SK-N-SH (cell line): ENCODE measurements at regions not wholly inside any gene's neighbourhood (a gene's known extent, or its start where the extent isn't known, plus 50 kb on each side); places are given as distances from the start of the nearest gene placed in this dataset.

Experiments
- CTCF ChIA-PET: fragments of 300-600, 350-600 bp; formaldehyde crosslinking; extraction: SDS; loops from one replicate; lab custom pipeline; 2021; lab: Yijun Ruan, JAX
- POLR2A ChIA-PET: fragments of 350-600 bp; sonication (Branson Sonifier 250); formaldehyde crosslinking; extraction: SDS; loops from one replicate; lab custom pipeline; 2020; ENCODE audit warnings: antibody characterized with exemption, inconsistent platforms; lab: Yijun Ruan, JAX
- DNase-seq: peaks from one replicate; pipeline ENCODE4 v3.0.0; 2012
- H2AFZ ChIP-seq: fragments of 200-600 bp; sonication (generic); 2 replicates; pipeline ENCODE4 v1.8.1; 2016; ENCODE audit warnings: antibody characterized with exemption, mild to moderate bottlenecking, low read depth
- H3F3A ChIP-seq: fragments of 200-600 bp; sonication (generic); replicated peaks from 2 replicates; pipeline ENCODE3; 2016; ENCODE audit warnings: antibody characterized with exemption, mild to moderate bottlenecking; ENCODE audit not compliant: insufficient read depth
- H3K27ac ChIP-seq, 2 experiments: fragments of 200-500 bp in 1 of 2; fragments of 200-600 bp in 1 of 2; sonication (Bioruptor generic) in 1 of 2; sonication (generic), shearing (Covaris generic) in 1 of 2; 2 replicates each; pipeline versions ENCODE4 v1.5.1 to v1.6.1; 2014 to 2016; ENCODE audit warnings: low read depth in 2 of 2, inconsistent platforms in 1 of 2, low read length in 1 of 2, mild to moderate bottlenecking in 1 of 2, mixed read lengths in 1 of 2
- H3K27me3 ChIP-seq: fragments of 200-600 bp; sonication (generic), shearing (Covaris generic); 2 replicates; pipeline ENCODE4 v1.6.1; 2016; ENCODE audit warnings: mixed run types; ENCODE audit not compliant: insufficient read depth
- H3K36me3 ChIP-seq, 2 experiments: fragments of 200-500 bp in 1 of 2; fragments of 200-600 bp in 1 of 2; sonication (Bioruptor generic) in 1 of 2; sonication (generic) in 1 of 2; replicated peaks in 1 of 2; 2 replicates each; pipeline versions ENCODE3 to v1.5.1; 2014 to 2016; ENCODE audit warnings: low read length in 1 of 2, mild to moderate bottlenecking in 1 of 2; ENCODE audit not compliant: insufficient read depth in 2 of 2, control insufficient read depth in 1 of 2
- H3K4me1 ChIP-seq, 2 experiments: fragments of 200-500 bp in 1 of 2; fragments of 200-600 bp in 1 of 2; sonication (Bioruptor generic) in 1 of 2; sonication (generic), shearing (Covaris generic) in 1 of 2; 2 replicates each; pipeline versions ENCODE4 v1.5.1 to v1.6.1; 2014 to 2016; ENCODE audit warnings: low read depth in 1 of 2, low read length in 1 of 2, mixed run types in 1 of 2; ENCODE audit not compliant: insufficient read depth in 2 of 2, control insufficient read depth in 1 of 2
- H3K4me2 ChIP-seq: fragments of 200-600 bp; sonication (generic), shearing (Covaris generic); 2 replicates; pipeline ENCODE4 v1.6.1; 2017; ENCODE audit warnings: mixed run types
- H3K4me3 ChIP-seq, 2 experiments: fragments of 200-500 bp in 1 of 2; fragments of 200-600 bp in 1 of 2; sonication (Bioruptor generic) in 1 of 2; sonication (generic), shearing (Covaris generic) in 1 of 2; 2 replicates each; pipeline versions ENCODE4 v1.5.1 to v1.8.1; 2014 to 2016; ENCODE audit warnings: low read depth in 2 of 2, inconsistent platforms in 1 of 2, low read length in 1 of 2, mild to moderate bottlenecking in 1 of 2, mixed read lengths in 1 of 2, moderate library complexity in 1 of 2
- H3K79me2 ChIP-seq: fragments of 200-600 bp; sonication (generic); 2 replicates; pipeline ENCODE4 v1.8.1; 2017; ENCODE audit warnings: mild to moderate bottlenecking; ENCODE audit not compliant: insufficient read depth
- H3K9ac ChIP-seq: fragments of 200-600 bp; sonication (generic); 2 replicates; pipeline ENCODE4 v1.6.1; 2017; ENCODE audit warnings: mixed run types
- H3K9me2 ChIP-seq: fragments of 200-600 bp; sonication (generic); 2 replicates; pipeline ENCODE4 v1.6.1; 2017; ENCODE audit warnings: mixed run types
- H3K9me3 ChIP-seq: fragments of 200-600 bp; sonication (generic); 2 replicates; pipeline ENCODE4 v1.6.1; 2017; ENCODE audit warnings: mixed run types, mild to moderate bottlenecking, moderate library complexity
- H4K20me1 ChIP-seq: fragments of 200-600 bp; sonication (generic); 2 replicates; pipeline ENCODE4 v1.6.1; 2017; ENCODE audit warnings: mild to moderate bottlenecking, mixed run types; ENCODE audit not compliant: insufficient read depth
- CHD2 ChIP-seq: fragments of 150-350 bp; IDR thresholded peaks from 2 replicates; pipeline ENCODE4 v1.6.1; 2018; ENCODE audit warnings: low read length; ENCODE audit not compliant: partially characterized antibody
- ELF1 ChIP-seq: IDR thresholded peaks from 2 replicates; pipeline ENCODE4 v1.4.0; 2012
- JUND ChIP-seq: IDR thresholded peaks from 2 replicates; pipeline ENCODE4 v1.4.0; 2012
- MEF2A ChIP-seq: IDR thresholded peaks from 2 replicates; pipeline ENCODE4 v1.4.0; 2012; ENCODE audit warnings: low read depth, borderline replicate concordance
- MXI1 ChIP-seq: IDR thresholded peaks from 2 replicates; pipeline ENCODE4 v1.6.1; 2012; ENCODE audit warnings: mild to moderate bottlenecking, low read depth, low read length, improper control_type of control experiment
- NFIC ChIP-seq: IDR thresholded peaks from 2 replicates; pipeline ENCODE4 v1.4.0; 2012; ENCODE audit warnings: borderline replicate concordance
- POLR2AphosphoS5 ChIP-seq: IDR thresholded peaks from 2 replicates; pipeline ENCODE4 v1.6.1; 2012; ENCODE audit warnings: low read depth, low read length
- RCOR1 ChIP-seq: fragments of 150-350 bp; IDR thresholded peaks from 2 replicates; pipeline ENCODE4 v1.6.1; 2017; ENCODE audit warnings: antibody characterized with exemption, low read length
- REST ChIP-seq: IDR thresholded peaks from 2 replicates; pipeline ENCODE4 v1.6.1; 2012; ENCODE audit warnings: mild to moderate bottlenecking, low read depth, low read length, moderate library complexity
- SMC3 ChIP-seq: IDR thresholded peaks from 2 replicates; pipeline ENCODE4 v1.6.1; 2012; ENCODE audit warnings: low read depth, low read length, improper control_type of control experiment
- USF1 ChIP-seq: IDR thresholded peaks from 2 replicates; pipeline ENCODE4 v1.4.0; 2012; ENCODE audit warnings: low read depth, borderline replicate concordance
- WGBS: methylation state at CpG from one replicate; pipeline ENCODE4 v1.1.6; 2017; ENCODE audit warnings: low lambda C conversion rate; 5-methylcytosine and 5-hydroxymethylcytosine counted together
- TF ChIP-seq, protein P1 (sequence below): fragments of 150-350 bp; IDR thresholded peaks from 2 replicates; pipeline ENCODE4 v1.6.1; 2016; ENCODE audit warnings: mild to moderate bottlenecking, low read depth, low read length
- TF ChIP-seq, protein P2 (sequence below): fragments of 150-350 bp; IDR thresholded peaks from 2 replicates; pipeline ENCODE4 v1.6.1; 2017; ENCODE audit warnings: antibody characterized with exemption, low read length, low read depth, borderline replicate concordance
- TF ChIP-seq, protein P3 (sequence below): IDR thresholded peaks from 2 replicates; pipeline ENCODE4; 2012

DNA sequence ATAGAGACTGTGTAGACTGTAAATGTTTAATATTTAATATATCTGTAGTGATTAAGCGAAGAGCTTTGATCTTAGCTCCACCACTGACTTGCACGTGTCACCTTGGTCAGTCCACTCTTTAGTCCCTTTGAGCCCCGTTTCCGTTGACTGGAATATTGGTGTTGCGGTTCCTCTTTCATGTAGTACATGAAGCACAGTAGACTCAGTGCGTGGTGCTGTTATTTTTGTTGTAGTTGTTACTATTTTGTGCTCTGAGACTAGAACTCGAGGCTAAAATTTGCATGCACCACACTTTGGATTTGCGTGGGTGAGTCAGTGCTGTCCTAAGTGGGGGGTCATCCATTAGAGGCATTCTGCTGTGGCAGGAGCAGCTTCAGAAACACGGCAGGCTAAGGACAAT, 291.4 kb downstream of the QKI start:
- Histone ChIP-seq H3K9me3 (no peaks in the 10 kb centered on the region), H3K9me2 (no peaks in the 10 kb centered on the region), H3K4me1 (no peaks in the 10 kb centered on the region; a peak in 1 of 4 replicates), H3K27me3 (no peaks in the 10 kb centered on the region), H3K4me3 (no peak overlapping the region), H3K36me3 (no peaks in the 10 kb centered on the region), H3K27ac (no peak overlapping the region), H4K20me1 (no peaks in the 10 kb centered on the region), H3F3A (no peaks in the 10 kb centered on the region), H3K9ac (no peak overlapping the region), H3K4me2 (no peak overlapping the region), H3K79me2 (no peaks in the 10 kb centered on the region), H2AFZ (no peak overlapping the region)
- CTCF ChIA-PET = interaction anchor here (0.6 to 0.9 kb wide), 2 partner anchors 23 to 217 kb away, joined by 3 read pairs; no protein-coding TSS in a partner anchor
- 48% methylated on average over 9 of the region's 9 CpGs for WGBS
- POLR2A ChIA-PET = no interaction called here
- no peak for DNase-seq
- TF ChIP-seq USF1 (no peak), POLR2AphosphoS5 (no peak), ELF1 (no peak), JUND (no peak), RCOR1 (no peak), CHD2 (no peak), NFIC (no peak), SMC3 (no peak), MXI1 (no peak), REST (no peak), MEF2A (no peak)
- TF ChIP-seq, protein P1, sequence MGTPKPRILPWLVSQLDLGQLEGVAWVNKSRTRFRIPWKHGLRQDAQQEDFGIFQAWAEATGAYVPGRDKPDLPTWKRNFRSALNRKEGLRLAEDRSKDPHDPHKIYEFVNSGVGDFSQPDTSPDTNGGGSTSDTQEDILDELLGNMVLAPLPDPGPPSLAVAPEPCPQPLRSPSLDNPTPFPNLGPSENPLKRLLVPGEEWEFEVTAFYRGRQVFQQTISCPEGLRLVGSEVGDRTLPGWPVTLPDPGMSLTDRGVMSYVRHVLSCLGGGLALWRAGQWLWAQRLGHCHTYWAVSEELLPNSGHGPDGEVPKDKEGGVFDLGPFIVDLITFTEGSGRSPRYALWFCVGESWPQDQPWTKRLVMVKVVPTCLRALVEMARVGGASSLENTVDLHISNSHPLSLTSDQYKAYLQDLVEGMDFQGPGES = no peak
- TF ChIP-seq, protein P2, sequence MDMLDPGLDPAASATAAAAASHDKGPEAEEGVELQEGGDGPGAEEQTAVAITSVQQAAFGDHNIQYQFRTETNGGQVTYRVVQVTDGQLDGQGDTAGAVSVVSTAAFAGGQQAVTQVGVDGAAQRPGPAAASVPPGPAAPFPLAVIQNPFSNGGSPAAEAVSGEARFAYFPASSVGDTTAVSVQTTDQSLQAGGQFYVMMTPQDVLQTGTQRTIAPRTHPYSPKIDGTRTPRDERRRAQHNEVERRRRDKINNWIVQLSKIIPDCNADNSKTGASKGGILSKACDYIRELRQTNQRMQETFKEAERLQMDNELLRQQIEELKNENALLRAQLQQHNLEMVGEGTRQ = no peak
- TF ChIP-seq, protein P3, sequence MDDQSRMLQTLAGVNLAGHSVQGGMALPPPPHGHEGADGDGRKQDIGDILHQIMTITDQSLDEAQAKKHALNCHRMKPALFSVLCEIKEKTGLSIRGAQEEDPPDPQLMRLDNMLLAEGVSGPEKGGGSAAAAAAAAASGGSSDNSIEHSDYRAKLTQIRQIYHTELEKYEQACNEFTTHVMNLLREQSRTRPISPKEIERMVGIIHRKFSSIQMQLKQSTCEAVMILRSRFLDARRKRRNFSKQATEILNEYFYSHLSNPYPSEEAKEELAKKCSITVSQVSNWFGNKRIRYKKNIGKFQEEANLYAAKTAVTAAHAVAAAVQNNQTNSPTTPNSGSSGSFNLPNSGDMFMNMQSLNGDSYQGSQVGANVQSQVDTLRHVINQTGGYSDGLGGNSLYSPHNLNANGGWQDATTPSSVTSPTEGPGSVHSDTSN = no peak
